Activated CD4-positive, alpha-beta memory T cell treated with anti-CD3 and anti-CD28 coated beads for 36 hours (primary cell): ENCODE measurements at regions not wholly inside any gene's neighbourhood (a gene's known extent, or its start where the extent isn't known, plus 50 kb on each side); places are given as distances from the start of the nearest gene placed in this dataset.
"Not testable (repeated sequence)": the region's sequence is repeated elsewhere in the genome, so short reads cannot be mapped to it uniquely, and the experiment has no call there.

ENCODE experiments used
- CTCF ChIA-PET: fragments of 350-600 bp; sonication (Branson Sonifier 250); formaldehyde crosslinking; loops from one replicate; lab custom pipeline; 2021; ENCODE audit warnings: antibody characterized with exemption, inconsistent platforms; lab: Charles Lee
- POLR2A ChIA-PET: fragments of 350-600 bp; sonication (Branson Sonifier 250); formaldehyde crosslinking; loops from one replicate; lab custom pipeline; 2021; ENCODE audit warnings: antibody characterized with exemption; lab: Charles Lee
- DNase-seq: peaks from one replicate; pipeline ENCODE4 v3.0.0-alpha.2; 2020
- H3K27ac Mint-ChIP-seq: one replicate; pipeline ENCODE4 v1.8.0; 2021; ENCODE audit warnings: mixed read lengths
- H3K27me3 Mint-ChIP-seq: one replicate; pipeline ENCODE4 v1.8.0; 2021; ENCODE audit warnings: mixed read lengths
- H3K36me3 Mint-ChIP-seq: one replicate; pipeline ENCODE4 v1.8.0; 2021; ENCODE audit warnings: mixed read lengths
- H3K4me1 Mint-ChIP-seq: one replicate; pipeline ENCODE4 v1.8.0; 2021; ENCODE audit warnings: low read depth, mixed read lengths
- H3K4me3 Mint-ChIP-seq: one replicate; pipeline ENCODE4 v1.8.0; 2021; ENCODE audit warnings: mild to moderate bottlenecking, mixed read lengths
- H3K9me3 Mint-ChIP-seq: one replicate; pipeline ENCODE4 v1.8.0; 2021; ENCODE audit warnings: mixed read lengths
- intact Hi-C: fragments of 100-400 bp; cut with micrococcal nuclease; formaldehyde crosslinking; loops from one replicate; pipeline ENCODE4 v1.15.1; 2023

DNA sequence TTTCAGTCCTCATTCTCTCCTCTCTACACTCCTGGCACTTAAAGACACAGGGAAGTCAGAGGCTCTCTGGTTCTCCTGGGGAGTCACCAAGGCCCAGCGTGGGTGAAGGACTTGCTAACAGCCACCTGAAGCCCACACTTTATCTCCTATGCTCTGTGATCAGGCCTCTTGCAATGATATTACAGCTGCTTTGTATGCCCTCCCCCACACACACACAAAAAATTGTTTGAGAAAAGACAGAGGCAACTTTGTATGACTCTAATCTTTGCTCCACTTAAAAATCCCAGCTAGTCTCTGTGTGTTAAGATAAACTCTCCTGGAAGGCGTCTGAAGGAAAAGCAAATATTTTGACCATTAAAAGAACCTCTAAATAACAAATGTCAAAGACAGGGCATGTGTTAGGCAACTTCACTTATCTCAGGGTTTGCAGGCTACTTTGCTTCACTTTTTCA, 507.2 kb downstream of the TNS3 start:
- Mint-ChIP-seq H3K4me1 (no peaks in the 10 kb centered on the region), H3K27me3 (no peaks in the 10 kb centered on the region), H3K36me3 (no peaks in the 10 kb centered on the region), H3K27ac (no peak overlapping the region), H3K9me3 (no peaks in the 10 kb centered on the region), H3K4me3 (no peak overlapping the region)
- DNase-seq: no peak
- POLR2A ChIA-PET: no interaction called here
- intact Hi-C loops: no loop called here
- CTCF ChIA-PET: interaction anchor here (1.0 kb wide), 1 partner anchor 1184 kb away, joined by 3 read pairs; no protein-coding TSS in a partner anchor

DNA sequence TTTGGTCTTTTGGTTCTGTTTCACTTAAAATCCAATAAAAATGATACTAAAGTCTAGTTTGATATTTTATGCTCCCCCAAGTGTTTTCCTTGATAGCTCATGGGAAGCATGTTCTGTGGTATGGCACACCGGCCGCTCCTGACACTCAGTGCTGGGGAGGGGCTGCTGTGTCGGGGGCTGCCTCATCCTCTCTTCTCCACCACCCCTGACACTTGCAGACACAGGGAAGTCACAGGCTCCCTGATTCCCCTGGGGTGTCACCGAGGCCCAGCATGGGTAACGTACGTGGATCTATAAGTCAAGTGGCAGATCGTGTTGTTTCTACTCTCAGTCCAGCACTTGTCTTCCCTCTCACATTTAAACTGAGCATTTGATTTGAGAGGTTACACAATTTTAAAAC, 508.6 kb downstream of the TNS3 start:
- ChIA-PET POLR2A (no interaction called here), CTCF (no interaction called here)
- no peak overlapping the region for H3K27ac Mint-ChIP-seq
- DNase-seq: no peak
- H3K27me3 Mint-ChIP-seq: no peaks in the 10 kb centered on the region
- H3K4me3 Mint-ChIP-seq: no peak overlapping the region
- intact Hi-C loops: no loop called here
- H3K4me1 Mint-ChIP-seq: no peaks in the 10 kb centered on the region
- H3K9me3 Mint-ChIP-seq: no peaks in the 10 kb centered on the region
- H3K36me3 Mint-ChIP-seq: no peaks in the 10 kb centered on the region

- Mint-ChIP-seq H3K36me3 (no peaks in the 10 kb centered on the region), H3K27ac (no peak overlapping the region), H3K4me1 (no peaks in the 10 kb centered on the region), H3K27me3 (no peaks in the 10 kb centered on the region), H3K9me3 (no peaks in the 10 kb centered on the region), H3K4me3 (no peak overlapping the region)
- CTCF ChIA-PET: no interaction called here
- DNase-seq: no peak
- intact Hi-C loops: no loop called here
- POLR2A ChIA-PET: no interaction called here
These were observed 510.0 kb downstream of the TNS3 start for GRCh38 chr7:47071866-47072265.

DNA sequence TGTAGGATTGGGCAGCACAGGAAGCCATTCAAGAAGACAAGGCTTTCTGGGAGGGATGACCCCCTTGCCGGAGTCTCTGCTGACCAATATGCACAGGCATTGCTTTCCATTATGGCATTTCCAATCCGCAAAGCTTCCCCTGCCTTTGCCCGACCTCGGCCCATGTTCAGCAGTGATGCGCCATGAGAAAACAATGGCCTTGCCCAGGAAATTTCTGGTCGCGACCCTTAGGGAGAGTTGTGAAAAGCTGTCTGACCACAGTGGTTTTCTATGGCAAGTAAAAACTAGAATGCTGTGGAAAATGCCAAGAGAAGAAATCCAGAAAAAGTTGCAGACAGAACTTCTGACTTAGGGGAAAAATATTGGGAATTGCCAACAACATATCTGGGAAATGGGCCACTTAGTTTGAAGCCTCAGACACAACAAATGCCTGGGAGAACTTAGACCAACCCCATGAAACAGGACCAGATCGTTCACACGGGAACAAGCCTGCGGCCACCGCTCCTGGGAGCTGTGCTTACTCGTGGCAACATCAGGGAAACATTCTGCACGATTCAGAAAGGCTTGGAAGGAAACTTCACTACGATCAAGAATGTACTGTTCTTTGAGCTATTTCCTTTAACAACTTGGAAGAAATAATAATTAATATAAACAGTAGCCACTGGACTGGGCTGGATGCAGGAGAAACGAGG, 512.4 kb downstream of the TNS3 start:
- H3K36me3 Mint-ChIP-seq: no peaks in the 10 kb centered on the region
- ChIA-PET CTCF (no interaction called here), POLR2A (no interaction called here)
- H3K27me3 Mint-ChIP-seq: no peaks in the 10 kb centered on the region
- H3K27ac Mint-ChIP-seq: no peak overlapping the region
- intact Hi-C loops: no loop called here
- no peak for DNase-seq
- no peaks in the 10 kb centered on the region for H3K4me1 Mint-ChIP-seq
- H3K4me3 Mint-ChIP-seq: no peak overlapping the region
- no peaks in the 10 kb centered on the region for H3K9me3 Mint-ChIP-seq

GRCh38 chr7:47066976-47067614, 514.8 kb downstream of the TNS3 start:
- no peaks in the 10 kb centered on the region for H3K27me3 Mint-ChIP-seq
- ChIA-PET CTCF (no interaction called here), POLR2A (no interaction called here)
- H3K27ac Mint-ChIP-seq: no peak overlapping the region
- no peak for DNase-seq
- no peaks in the 10 kb centered on the region for H3K9me3 Mint-ChIP-seq
- H3K36me3 Mint-ChIP-seq: no peaks in the 10 kb centered on the region
- intact Hi-C loops: no loop called here
- H3K4me1 Mint-ChIP-seq: no peaks in the 10 kb centered on the region
- no peak overlapping the region for H3K4me3 Mint-ChIP-seq

GRCh38 chr7:47056731-47057130, 525.2 kb downstream of the TNS3 start:
- POLR2A ChIA-PET: no interaction called here
- no peaks in the 10 kb centered on the region for H3K4me1 Mint-ChIP-seq
- no peak for DNase-seq

GRCh38 chr7:47052541-47053208, 529.2 kb downstream of the TNS3 start:
- H3K4me3 Mint-ChIP-seq, H3K36me3 Mint-ChIP-seq, POLR2A ChIA-PET, H3K27me3 Mint-ChIP-seq, H3K9me3 Mint-ChIP-seq, H3K4me1 Mint-ChIP-seq, CTCF ChIA-PET, DNase-seq, intact Hi-C loops, H3K27ac Mint-ChIP-seq: not testable (repeated sequence)

More at GRCh38 chr7:47056731-47057130, 525.2 kb downstream of the TNS3 start:
- Mint-ChIP-seq H3K27me3 (peaks cover 9% of the 10 kb centered on the region), H3K9me3 (no peaks in the 10 kb centered on the region), H3K4me3 (no peak overlapping the region), H3K36me3 (no peaks in the 10 kb centered on the region), H3K27ac (no peak overlapping the region)
- CTCF ChIA-PET: no interaction called here
- intact Hi-C loops: no loop called here

DNA sequence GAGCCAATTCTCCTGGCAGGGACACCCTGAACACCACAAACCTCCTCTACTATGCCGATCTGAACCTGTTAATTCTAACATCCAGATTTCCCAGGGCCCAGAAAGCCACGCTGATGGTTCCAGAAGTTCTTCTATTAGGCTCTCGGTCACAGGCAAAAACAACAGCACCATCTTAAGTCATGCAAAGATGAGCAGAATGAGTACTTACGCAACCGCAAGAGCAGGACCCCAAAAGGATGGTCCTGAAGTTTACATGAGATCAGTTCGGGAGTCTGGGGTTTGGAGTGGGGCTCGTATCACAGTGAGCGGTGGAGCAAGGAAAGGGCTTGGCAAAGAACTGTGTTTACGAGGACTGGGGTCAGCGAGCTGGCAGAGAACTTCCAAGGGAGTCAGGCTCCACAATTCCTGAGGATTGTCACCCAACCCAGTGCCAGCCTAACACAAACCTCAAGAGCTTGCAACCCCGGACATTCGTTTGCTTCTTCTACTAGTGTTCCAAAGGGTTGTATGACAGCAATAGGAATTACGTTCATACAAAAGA, 532.6 kb downstream of the TNS3 start:
- Mint-ChIP-seq H3K4me1 (no peaks in the 10 kb centered on the region), H3K27ac (no peak overlapping the region), H3K27me3 (peaks cover 9% of the 10 kb centered on the region), H3K4me3 (no peak overlapping the region), H3K9me3 (no peaks in the 10 kb centered on the region), H3K36me3 (no peaks in the 10 kb centered on the region)
- intact Hi-C loops: no loop called here
- ChIA-PET POLR2A (no interaction called here), CTCF (no interaction called here)
- no peak for DNase-seq

- no peaks in the 10 kb centered on the region for H3K4me1 Mint-ChIP-seq
- ChIA-PET POLR2A (no interaction called here), CTCF (no interaction called here)
- no peaks in the 10 kb centered on the region for H3K9me3 Mint-ChIP-seq
- no peaks in the 10 kb centered on the region for H3K36me3 Mint-ChIP-seq
- intact Hi-C loops: no loop called here
- H3K4me3 Mint-ChIP-seq: no peak overlapping the region
- no peak for DNase-seq
- no peak overlapping the region for H3K27ac Mint-ChIP-seq
- peaks cover 2% of the 10 kb centered on the region for H3K27me3 Mint-ChIP-seq
These were observed 534.5 kb downstream of the TNS3 start for GRCh38 chr7:47047384-47047783.

- ChIA-PET CTCF (no interaction called here), POLR2A (no interaction called here)
- no peak for DNase-seq
- Mint-ChIP-seq H3K4me1 (no peaks in the 10 kb centered on the region), H3K9me3 (no peaks in the 10 kb centered on the region), H3K27me3 (peaks cover 2% of the 10 kb centered on the region), H3K4me3 (no peak overlapping the region), H3K27ac (no peak overlapping the region), H3K36me3 (no peaks in the 10 kb centered on the region)
- intact Hi-C loops: no loop called here
These were observed 535.0 kb downstream of the TNS3 start for GRCh38 chr7:47046949-47047348.

DNA sequence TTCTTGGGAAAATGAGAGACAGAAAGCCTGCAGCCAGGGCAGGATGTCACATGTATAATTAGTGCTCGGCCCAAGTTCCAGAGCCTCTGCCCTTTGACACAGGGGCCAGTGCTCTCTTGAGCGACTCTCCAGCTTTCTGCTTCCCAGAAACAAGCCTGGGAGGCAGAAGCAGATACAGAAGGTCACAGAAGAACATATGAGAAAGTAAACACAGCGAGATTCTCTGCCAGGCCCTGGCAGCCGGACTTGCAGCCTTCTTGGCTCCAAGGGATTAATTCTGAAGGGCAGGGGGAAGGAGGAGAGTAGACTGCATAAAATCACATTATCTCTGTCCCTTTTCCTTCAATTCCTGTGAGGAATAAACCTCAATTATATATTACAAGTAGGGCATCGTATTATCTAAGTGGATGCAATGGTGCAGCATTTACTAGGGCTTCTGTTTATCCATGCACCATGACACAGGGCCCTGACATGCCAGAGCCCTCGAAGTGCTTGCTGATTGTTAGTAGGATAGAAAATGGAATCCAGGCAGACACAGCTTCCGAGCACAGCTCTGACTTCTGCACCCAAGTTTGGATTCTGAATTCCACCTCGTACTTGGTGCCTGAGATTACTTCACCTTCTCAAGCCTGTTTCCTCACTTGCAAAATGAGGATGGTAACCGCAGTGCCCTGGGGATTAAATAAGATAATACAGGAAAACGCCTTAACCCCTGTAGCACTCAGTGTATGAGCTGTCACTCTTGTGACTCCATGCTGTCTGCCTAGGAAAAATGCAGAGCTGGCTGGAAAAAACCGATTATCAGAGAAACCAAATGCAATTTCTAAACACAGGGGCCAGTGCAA, 536.5 kb downstream of the TNS3 start:
- no peak overlapping the region for H3K27ac Mint-ChIP-seq
- no peaks in the 10 kb centered on the region for H3K36me3 Mint-ChIP-seq
- no peak overlapping the region for H3K4me3 Mint-ChIP-seq
- DNase-seq: no peak
- no peaks in the 10 kb centered on the region for H3K27me3 Mint-ChIP-seq
- CTCF ChIA-PET: no interaction called here
- intact Hi-C loops: no loop called here
- no peaks in the 10 kb centered on the region for H3K4me1 Mint-ChIP-seq
- no peaks in the 10 kb centered on the region for H3K9me3 Mint-ChIP-seq
- POLR2A ChIA-PET: no interaction called here

DNA sequence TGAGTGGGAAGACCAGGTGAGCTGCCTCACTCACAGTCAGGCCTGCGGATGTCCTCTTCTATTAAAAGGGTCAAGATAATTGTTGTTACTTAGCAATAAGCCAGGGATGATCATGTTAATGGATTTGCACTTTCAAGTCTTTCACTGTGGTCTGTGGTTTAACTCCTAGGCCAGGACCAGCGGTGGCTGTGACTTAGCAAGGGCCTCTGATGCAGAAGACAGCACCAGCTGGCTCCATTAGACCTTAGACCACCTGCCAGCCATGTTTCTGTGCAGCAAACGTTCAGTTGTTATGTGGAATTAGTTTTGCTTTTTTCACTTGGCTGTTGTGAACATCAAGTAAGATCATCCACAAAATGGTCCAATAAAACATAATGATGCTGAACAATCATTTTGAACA, 537.3 kb downstream of the TNS3 start:
- POLR2A ChIA-PET: no interaction called here
- DNase-seq: no peak
- H3K27ac Mint-ChIP-seq: no peak overlapping the region

More for the DNA sequence above, 537.3 kb downstream of the TNS3 start:
- CTCF ChIA-PET: no interaction called here
- Mint-ChIP-seq H3K9me3 (no peaks in the 10 kb centered on the region), H3K4me3 (no peak overlapping the region), H3K27me3 (no peaks in the 10 kb centered on the region), H3K4me1 (no peaks in the 10 kb centered on the region), H3K36me3 (no peaks in the 10 kb centered on the region)
- intact Hi-C loops: no loop called here
